ENCODE measurements at regions not wholly inside any gene's neighbourhood (a gene's known extent, or its start where the extent isn't known, plus 50 kb on each side); places are given as distances from the start of the nearest gene placed in this dataset.

GRCh38 chr4:31005037-31005436, 284.9 kb downstream of the PCDH7 start:
- no TSS peak for BruUV-seq (replicated peaks)
- intact Hi-C loops (cut with micrococcal nuclease), result no loop called here
- DNase-seq (ENCODE audit: unreplicated experiment), result no peak
- H3K27me3 Mint-ChIP-seq (ENCODE audit: insufficient read depth, unreplicated experiment), result no peaks in the 10 kb centered on the region
- ChIA-PET CTCF (interaction anchor here (1.2 kb wide), 1 partner anchor 8 kb away, joined by 8 read pairs; no protein-coding TSS in a partner anchor), POLR2A (no interaction called here)
- no peak overlapping the region for H3K27ac Mint-ChIP-seq (ENCODE audit: low read depth, unreplicated experiment)
- H3K36me3 Mint-ChIP-seq (ENCODE audit: insufficient read depth, unreplicated experiment), result no peaks in the 10 kb centered on the region
- TF ChIP-seq CTCF (IDR thresholded peaks at IDR 0.05; ENCODE audit: unreplicated experiment), result no peak
- no peak overlapping the region for H3K4me3 Mint-ChIP-seq (ENCODE audit: unreplicated experiment)
- H3K4me1 Mint-ChIP-seq (ENCODE audit: insufficient read depth, unreplicated experiment), result peaks cover 5% of the 10 kb centered on the region
- no peaks in the 10 kb centered on the region for H3K9me3 Mint-ChIP-seq (ENCODE audit: unreplicated experiment)

GRCh38 chr4:31007858-31008257, 287.7 kb downstream of the PCDH7 start:
- Mint-ChIP-seq H3K36me3 (ENCODE audit: insufficient read depth, unreplicated experiment) (no peaks in the 10 kb centered on the region), H3K27ac (ENCODE audit: low read depth, unreplicated experiment) (no peak overlapping the region), H3K27me3 (ENCODE audit: insufficient read depth, unreplicated experiment) (no peaks in the 10 kb centered on the region), H3K4me3 (ENCODE audit: unreplicated experiment) (no peak overlapping the region), H3K4me1 (ENCODE audit: insufficient read depth, unreplicated experiment) (peaks cover 5% of the 10 kb centered on the region), H3K9me3 (ENCODE audit: unreplicated experiment) (no peaks in the 10 kb centered on the region)
- no peak for DNase-seq (ENCODE audit: unreplicated experiment)
- ChIA-PET CTCF (interaction anchor here (1.2 kb wide), 1 partner anchor 11 kb away, joined by 3 read pairs; no protein-coding TSS in a partner anchor), POLR2A (no interaction called here)
- TF ChIP-seq CTCF (IDR thresholded peaks at IDR 0.05; ENCODE audit: unreplicated experiment), result no peak
- no TSS peak for BruUV-seq (replicated peaks)
- intact Hi-C loops (cut with micrococcal nuclease), result no loop called here

GRCh38 chr4:31009926-31010325, 289.8 kb downstream of the PCDH7 start:
- TF ChIP-seq CTCF (IDR thresholded peaks at IDR 0.05; ENCODE audit: unreplicated experiment), result no peak
- ChIA-PET CTCF (no interaction called here), POLR2A (interaction anchor here (0.7 kb wide), 1 partner anchor 685 kb away, joined by 3 read pairs; no protein-coding TSS in a partner anchor)
- Mint-ChIP-seq H3K4me1 (ENCODE audit: insufficient read depth, unreplicated experiment) (peaks cover 5% of the 10 kb centered on the region), H3K36me3 (ENCODE audit: insufficient read depth, unreplicated experiment) (no peaks in the 10 kb centered on the region), H3K4me3 (ENCODE audit: unreplicated experiment) (no peak overlapping the region), H3K27ac (ENCODE audit: low read depth, unreplicated experiment) (no peak overlapping the region), H3K27me3 (ENCODE audit: insufficient read depth, unreplicated experiment) (no peaks in the 10 kb centered on the region), H3K9me3 (ENCODE audit: unreplicated experiment) (no peaks in the 10 kb centered on the region)
- no TSS peak for BruUV-seq (replicated peaks)
- DNase-seq (ENCODE audit: unreplicated experiment), result no peak
- intact Hi-C loops (cut with micrococcal nuclease), result no loop called here

- no TSS peak for BruUV-seq (replicated peaks)
- Mint-ChIP-seq H3K4me3 (ENCODE audit: unreplicated experiment) (no peak overlapping the region), H3K9me3 (ENCODE audit: unreplicated experiment) (no peaks in the 10 kb centered on the region), H3K4me1 (ENCODE audit: insufficient read depth, unreplicated experiment) (no peaks in the 10 kb centered on the region), H3K36me3 (ENCODE audit: insufficient read depth, unreplicated experiment) (no peaks in the 10 kb centered on the region), H3K27me3 (ENCODE audit: insufficient read depth, unreplicated experiment) (no peaks in the 10 kb centered on the region), H3K27ac (ENCODE audit: low read depth, unreplicated experiment) (no peak overlapping the region)
- POLR2A ChIA-PET, result no interaction called here
- CTCF ChIA-PET, result no interaction called here
- no peak for DNase-seq (ENCODE audit: unreplicated experiment)
- TF ChIP-seq CTCF (IDR thresholded peaks at IDR 0.05; ENCODE audit: unreplicated experiment), result no peak
- intact Hi-C loops (cut with micrococcal nuclease), result no loop called here
Measured at GRCh38 chr4:31015123-31015522, 295.0 kb downstream of the PCDH7 start.

All from MCF 10A (cell line).